NCI-H128 (cell line): ENCODE measurements at regions not wholly inside any gene's neighbourhood (a gene's known extent, or its start where the extent isn't known, plus 50 kb on each side); places are given as distances from the start of the nearest gene placed in this dataset.

ENCODE experiments used
- DNase-seq: peaks from one replicate; lab custom pipeline; 2025; ENCODE audit not compliant: unreplicated experiment; lab: John Stamatoyannopoulos, UW

DNA sequence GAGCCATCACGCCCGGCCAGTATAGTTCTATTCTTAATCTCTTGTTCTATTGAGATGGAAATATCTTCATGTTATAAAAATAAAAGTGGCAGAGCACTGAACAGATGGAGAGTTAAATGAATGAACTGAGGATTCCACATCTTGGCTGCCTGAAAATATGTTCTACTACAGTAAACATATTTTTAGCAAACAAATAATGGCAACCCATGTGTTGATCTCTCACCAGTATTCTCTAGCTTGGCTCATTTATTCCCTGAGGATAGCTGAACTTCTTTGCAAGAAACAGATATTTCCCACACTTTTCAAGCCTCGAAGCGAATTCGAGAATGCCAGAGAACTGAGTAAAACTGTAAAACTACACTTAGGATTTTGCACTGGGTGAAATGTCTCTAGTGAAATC lies 58.9 kb downstream of the DIRAS3 start:
- no peak for DNase-seq

DNA sequence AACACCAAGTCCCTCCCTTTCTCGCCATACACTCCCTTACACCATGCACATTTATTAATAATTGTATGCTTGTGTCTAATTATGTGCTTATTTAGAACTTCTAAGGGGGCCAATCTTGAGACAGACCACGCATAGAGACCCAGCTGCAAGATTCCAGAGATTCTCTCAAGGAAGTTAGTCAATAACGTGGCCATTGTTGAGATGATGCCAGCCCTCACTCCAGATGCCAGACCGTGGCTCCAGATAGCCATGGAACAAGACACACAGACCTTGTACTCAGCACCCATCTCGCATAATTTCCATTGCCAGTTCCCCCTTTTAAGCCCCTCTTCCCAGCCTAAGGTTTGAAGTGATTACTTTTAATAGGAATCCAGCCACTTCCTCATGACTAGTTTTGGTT lies 62.4 kb downstream of the DIRAS3 start:
- DNase-seq, result no peak

DNA sequence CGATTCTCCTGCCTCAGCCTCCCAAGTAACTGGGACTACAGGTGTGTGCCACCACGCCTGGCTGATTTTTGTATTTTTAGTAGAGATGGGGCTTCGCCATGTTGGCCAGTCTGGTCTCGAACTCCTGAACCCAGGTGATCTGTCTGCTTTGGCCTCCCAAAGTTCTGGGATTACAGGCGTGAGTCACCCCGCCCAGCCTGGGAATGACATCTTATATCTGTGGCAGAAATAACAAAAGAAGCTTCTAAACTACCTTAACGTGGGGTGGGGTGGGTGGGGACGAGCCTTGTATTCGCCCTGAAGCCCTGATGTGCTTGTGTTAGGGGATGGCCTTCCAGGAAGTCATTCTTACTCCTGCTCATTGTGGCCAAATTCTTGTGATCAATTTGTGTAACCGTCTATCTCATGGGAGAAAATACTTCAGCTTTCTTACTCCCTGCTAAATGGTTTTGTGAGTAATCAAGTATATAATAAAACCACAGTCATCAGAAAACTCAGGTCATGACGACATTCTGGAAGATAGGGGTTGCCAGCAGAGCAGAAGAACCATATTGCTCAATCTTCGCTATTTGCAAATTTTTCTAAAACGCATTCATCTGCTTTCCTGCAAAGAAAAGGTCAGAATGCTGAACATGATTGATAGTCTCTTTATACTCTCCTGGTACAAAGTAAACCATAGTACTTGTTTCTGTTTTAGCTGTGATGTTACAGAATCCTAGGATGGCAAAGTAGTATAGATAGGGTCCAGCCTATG lies 63.2 kb downstream of the DIRAS3 start:
- DNase-seq, result no peak

DNA sequence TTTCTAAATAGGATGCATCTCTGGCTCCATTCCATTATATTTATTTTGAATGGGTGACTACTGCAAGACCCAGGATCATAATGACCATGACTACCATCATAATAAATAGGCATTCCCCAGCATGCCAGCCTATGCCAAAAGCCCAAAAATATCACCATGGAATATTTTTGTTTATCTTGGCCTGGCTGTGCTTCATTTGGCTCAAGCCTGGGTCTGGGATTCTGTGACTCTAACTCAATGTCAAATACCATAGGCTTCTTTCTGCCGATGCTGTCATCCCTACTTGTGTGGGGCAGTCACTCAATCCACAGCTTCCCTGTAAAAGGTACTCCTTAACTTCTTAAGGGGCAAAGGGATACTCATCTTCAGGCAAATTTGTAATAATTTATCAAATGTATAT lies 66.6 kb downstream of the DIRAS3 start:
- no peak for DNase-seq

DNA sequence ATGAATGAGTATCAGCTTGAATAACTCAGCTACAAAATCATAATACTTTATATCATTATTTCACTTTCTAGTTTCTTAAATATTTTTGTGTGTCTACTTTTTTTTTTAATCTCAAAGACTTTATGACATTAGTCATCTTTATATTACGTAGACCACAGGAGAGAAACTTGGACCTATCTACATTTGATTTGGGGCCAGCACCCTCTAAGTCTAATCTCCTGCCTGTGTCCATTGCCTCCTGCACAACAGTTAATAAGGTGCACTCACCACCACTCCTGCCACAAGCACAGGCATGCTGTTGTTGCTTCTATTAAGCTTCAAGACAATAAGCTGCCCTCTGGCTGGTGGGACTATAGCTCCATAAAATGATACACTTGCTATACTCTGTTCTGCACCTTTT lies 70.4 kb downstream of the DIRAS3 start:
- no peak for DNase-seq

DNA sequence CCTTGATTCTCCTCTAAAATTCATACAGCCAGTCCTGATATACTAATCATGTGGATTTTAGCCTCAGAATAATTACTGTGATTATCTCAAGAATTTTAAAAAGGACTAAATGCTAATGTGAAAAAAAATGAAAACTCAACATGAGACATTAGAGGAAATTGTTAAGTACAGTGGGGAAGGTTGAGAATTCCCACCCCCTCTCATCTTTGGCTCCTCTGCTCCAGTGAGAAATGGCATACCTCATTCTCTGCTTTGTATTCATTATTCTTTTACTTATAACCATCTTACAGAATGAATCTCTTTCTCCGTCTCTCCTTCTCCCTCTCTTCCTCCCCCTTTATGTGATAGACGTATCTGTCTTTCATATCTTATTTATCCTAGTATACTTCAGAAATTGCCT lies 70.9 kb downstream of the DIRAS3 start:
- no peak for DNase-seq

DNA sequence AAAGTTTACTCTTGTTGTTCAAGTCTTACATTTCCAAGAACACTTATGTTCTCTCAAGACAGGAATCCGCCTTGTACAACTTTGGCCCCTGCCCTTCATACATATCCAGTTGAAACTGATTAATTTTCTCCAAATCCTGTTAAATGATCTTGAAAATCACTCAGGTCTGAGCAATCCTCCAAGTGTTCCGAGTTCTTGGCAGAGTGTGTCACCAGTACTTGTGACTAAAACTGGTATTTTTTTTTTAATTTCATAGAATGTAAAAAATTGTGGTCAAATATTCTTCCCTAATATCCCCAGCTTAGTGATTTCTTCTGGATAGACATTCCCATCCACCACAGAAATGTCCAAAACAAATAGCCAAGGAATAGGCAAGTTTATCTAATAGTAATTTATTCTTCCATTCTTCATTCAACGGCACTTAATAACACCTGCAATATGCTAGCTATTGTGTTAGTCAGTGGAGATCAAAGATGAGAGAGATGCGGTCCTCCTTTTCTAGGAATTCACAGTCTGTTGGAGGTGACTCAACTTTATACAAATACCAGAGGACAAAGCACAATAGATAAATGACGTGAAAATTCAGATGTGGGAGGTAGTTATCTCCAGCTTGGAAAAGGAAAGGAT lies 71.4 kb downstream of the DIRAS3 start:
- DNase-seq, result no peak

DNA sequence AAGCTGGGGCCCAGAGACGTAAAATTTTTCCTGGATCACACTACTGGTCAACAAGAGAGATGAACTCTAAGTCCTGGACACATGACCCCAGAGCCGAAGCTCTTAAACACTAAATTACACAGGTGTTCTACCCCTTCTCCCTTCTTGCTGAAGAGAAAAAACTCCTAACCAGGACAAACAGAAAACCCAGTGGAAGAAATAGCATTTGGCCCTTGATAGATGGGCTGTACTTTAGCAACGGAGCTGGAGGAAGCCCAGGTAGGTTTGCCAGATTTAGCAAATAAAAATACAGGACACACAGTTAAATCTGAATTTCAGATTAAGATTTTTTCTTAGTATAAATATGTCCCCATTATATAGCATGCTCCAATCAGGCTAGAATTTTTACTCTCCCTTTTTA lies 72.7 kb downstream of the DIRAS3 start:
- DNase-seq, result no peak

DNA sequence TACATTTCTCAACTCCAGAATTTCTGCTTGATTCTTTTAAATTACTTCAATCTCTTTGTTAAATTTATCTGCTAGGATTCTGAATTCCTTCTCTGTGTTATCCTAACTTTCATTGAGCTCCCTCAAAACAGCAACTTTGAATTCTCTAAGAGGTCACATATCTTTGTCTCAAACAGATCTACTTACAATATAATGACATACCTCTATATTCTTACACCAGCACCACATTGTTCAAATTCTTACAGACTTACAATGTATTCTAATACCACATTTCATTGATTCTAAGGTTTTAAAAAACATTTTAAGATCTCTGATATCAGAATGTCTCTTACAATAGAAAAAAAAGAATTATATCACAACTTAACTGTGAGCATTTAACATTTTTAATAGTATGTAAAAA lies 77.4 kb downstream of the DIRAS3 start:
- no peak for DNase-seq

DNA sequence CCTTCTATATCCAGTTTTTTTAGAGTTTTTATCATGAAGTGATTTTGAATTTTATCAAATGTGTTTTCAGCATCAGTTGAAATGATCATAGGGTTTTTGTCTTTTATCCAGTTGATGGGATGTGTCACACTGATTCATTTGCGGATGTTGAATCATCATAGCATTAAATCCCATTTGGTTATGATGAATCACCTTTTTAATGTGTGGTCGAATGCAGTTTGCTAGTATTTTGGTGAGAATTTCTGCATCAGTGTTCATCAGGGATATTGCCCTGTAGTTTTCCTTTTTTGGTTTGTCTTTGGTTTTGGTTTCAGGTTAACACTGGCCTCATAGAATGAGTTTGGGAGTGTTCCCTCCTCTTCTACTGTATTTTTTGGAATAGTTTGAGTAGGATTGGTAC lies 80.3 kb downstream of the DIRAS3 start:
- no peak for DNase-seq

DNA sequence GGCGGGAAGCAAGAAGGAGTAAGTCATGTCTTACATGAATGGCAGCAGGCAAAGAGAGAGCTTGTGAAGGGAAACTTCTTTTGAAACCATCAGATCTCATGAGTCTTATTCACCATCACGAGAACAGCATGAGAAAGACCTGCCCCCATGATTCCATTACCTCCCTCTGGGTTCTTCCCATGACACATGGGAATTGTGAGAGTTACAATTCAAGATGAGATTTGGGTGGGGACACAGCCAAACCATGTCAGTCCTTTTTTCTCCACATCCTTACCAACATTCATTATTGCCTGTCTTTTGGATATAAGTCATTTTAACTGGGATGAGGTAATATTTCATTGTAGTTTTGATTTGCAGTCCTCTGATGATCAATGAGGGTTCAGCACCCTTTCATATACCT lies 81.0 kb downstream of the DIRAS3 start:
- no peak for DNase-seq

DNA sequence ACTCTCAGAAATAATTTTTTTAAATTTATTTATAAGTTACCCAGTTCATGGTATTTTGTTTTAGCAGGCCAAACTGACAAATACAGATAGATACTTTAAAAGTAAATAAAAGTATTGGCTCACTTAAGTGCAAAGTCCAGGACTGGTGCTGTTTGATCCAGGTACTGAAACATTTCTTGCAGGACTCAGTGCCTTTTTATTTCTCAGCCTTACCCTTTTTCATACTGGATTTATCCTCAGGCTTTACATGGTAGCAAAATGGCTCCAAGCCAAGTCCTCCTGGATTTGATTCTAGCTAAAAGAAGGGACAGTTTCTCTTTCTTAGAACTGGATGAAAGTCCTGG lies 83.8 kb downstream of the DIRAS3 start:
- DNase-seq, result no peak

DNA sequence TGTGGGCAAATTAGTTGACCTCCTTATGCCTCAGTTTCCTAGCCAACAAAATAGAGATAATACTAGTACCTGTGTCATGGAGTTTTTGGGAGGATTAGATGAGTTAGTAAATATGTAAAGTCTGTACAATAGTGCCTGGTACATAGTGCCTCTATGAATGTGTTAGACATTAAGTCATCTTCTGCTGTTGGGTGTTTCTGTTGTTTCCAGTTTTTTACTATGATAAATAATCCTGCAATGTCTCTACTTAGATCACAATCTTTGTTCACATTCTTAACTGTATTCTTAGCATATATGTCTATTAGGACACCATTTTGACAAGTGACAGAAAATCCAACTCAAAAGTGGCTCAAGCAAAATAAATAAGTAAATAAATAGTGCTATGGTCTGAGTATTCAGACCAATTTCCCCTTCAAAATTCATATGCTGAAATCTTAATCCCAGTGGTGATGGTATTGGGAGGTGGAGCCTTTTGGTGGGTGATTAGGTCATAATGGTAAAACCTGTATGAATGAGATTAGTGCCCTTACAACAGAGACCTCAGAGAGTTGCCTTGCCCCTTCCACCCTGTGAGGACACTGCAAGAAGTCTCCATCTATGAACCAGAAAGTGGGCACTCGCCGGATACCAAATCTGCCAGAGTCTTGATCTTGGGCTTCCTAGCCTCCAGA lies 84.3 kb downstream of the DIRAS3 start:
- no peak for DNase-seq

DNA sequence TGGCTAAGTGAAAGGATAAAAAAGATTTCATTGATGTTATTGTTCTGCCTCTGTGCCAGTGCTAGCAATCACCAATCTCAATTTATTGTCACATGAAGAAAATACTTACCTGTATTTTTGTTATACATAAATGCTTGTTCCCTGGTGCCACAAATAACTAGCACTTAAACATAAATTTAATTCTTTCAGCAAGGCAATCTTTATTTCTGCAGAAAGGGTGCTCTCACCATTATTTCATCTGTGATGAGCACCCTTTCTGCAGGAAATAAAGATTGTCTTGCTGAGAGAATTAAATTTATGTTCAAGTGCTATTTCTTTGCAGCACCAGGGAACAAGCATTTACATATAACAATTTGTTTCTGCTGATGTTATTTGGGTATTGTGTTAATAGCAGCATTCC lies 87.2 kb downstream of the DIRAS3 start:
- no peak for DNase-seq

DNA sequence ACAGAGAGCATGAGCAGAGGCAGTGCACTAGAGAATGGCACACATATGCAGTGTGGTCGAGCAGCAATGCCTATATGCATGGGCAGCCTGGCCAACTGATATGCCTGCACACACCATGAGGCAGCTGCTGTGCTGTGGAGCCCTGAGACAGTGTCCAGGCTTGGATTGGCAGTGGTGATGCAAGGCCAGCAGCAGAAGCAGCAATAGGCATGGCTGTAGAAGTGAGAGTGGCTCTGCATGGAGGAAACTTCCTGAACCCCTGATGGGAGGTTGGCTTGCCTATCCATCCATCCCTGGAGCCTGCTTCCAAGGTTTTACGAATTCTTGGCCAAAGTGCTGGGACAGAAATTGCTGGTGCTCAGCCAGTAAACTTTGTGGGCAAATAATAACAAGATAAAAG lies 89.7 kb downstream of the DIRAS3 start:
- DNase-seq, result no peak

DNA sequence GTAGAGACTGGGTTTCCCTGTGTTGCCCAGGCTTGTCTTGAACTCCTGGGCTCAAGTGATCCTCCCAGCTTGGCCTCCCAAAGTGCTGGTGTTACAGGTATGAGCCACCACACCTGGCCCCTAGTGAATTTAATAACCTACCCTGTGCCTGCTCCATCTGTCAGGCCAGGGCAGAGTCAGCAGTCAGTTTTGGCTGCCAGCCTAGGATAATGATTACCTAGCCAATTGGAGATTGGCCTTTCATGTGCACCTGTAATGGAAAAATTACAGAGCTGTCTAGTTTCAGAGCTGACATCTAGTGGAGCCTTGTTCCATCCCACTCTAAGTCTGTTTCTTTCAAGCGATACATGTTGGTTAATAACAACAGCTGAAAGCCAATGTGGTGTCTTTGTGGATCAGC lies 92.0 kb downstream of the DIRAS3 start:
- DNase-seq, result no peak

DNA sequence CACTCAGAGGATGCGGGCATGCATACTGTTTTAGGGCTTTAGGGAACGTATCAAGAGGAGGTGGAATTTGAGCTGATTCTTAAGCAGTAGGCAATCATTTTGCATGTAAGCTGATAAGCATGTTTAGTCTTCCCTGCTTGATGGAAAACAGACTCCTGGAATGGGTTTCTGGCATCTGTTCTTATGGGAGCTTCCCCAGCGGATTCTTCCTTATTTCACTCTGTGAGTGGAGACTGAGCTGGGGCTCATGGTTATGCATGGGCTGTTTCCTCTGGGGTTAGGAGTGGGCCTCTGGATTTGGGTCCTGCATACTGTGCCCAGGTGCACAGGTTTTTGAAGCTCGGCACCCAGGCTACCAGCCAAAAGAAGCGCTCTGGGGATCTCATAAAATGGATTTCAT lies 93.4 kb downstream of the DIRAS3 start:
- no peak for DNase-seq

DNA sequence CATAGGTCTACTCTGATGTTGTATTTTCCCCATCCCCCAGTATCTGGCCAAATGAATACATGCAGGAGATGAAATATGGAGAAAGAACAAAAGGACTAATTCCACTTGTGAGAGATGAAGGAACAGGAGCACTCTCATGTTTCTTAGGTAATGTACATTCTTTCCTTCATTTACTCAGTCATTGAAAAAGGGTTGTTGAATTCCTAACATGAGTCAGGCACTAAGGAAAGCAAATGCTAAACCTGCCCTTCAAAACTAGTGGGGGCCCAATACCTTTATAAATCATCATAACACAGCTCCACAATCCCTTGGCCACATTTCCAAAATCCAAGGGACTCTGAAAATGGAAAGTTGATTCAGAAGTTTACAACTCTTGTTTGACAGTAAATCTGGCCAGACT lies 94.3 kb downstream of the DIRAS3 start:
- DNase-seq, result no peak

DNA sequence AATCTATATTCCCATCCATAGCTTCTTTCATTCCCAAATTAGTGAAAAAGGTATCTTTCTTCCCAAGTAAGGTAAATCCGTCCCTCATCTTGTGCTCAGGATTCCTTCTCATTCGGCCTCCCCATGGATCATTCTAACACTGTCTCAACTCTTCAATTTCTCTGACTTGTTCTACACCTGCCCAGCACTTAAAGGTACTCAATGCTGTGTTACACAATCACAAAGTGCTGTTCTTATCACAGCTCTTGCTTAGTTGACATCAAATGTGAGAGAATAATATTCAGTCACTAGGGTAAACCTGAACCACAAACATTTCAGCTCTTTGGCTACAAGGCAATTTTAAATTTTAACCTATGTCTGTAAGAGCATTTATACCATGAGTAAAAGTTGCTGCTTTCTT lies 94.8 kb downstream of the DIRAS3 start:
- no peak for DNase-seq

DNA sequence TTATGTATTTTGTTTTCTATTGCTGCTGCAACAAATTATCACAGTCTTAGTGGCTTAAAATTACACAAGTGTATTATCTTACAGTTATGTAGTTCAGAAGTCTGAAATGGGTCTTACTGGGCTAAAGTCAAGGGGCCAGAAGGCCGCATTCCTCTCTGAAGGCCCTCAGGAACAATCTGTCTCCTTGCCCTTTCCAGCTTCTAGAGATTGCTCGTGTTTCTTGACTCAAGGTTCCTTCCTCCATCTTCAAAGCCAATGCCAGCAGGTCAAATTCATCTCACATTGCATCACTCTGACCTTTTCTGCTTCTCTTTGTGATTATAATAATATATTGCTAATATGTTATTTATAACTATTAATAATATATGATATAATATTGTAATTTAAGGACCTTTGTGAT lies 97.1 kb downstream of the DIRAS3 start:
- no peak for DNase-seq

DNA sequence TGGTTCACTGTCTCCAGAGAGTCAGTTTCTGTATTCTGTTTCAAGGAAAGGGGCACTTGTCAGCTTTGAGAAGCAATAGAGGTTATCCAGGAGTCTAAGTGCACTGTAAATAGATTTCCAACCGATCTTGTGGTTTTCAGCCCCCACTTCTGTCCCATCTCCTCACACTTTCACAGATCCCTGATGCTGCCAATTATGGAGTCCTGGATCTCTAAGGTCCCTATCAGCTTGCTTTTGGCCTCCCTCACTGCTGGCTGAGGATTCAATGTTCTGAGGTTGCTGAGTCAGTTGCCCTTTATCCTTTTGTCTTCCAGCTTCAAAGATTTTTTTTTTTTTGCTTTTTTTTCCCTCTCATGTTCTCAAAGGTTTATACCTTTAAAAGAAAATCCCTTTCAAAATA lies 98.4 kb downstream of the DIRAS3 start:
- DNase-seq, result no peak

DNA sequence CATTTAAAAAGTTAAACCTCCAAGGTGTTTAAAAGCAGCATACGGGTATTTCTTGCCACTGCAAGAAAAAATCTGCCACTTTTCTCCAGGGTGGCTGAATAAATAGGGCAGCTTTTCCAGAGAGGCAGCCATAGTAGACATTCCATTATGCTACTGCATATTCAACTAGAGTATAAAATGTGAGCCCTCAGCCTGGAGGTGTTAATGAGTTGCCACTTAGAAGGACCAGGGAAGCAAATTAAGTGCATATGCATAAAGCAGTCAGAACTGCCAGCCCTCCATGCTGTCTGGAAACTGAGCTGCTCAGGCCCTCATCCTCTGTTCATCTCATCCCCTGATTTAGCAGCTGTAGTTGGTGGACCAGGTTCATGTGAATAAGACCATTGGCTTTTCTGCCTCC lies 99.4 kb downstream of the DIRAS3 start:
- DNase-seq, result no peak
